ENCODE measurements at regions not wholly inside any gene's neighbourhood (a gene's known extent, or its start where the extent isn't known, plus 50 kb on each side); places are given as distances from the start of the nearest gene placed in this dataset.

DNA sequence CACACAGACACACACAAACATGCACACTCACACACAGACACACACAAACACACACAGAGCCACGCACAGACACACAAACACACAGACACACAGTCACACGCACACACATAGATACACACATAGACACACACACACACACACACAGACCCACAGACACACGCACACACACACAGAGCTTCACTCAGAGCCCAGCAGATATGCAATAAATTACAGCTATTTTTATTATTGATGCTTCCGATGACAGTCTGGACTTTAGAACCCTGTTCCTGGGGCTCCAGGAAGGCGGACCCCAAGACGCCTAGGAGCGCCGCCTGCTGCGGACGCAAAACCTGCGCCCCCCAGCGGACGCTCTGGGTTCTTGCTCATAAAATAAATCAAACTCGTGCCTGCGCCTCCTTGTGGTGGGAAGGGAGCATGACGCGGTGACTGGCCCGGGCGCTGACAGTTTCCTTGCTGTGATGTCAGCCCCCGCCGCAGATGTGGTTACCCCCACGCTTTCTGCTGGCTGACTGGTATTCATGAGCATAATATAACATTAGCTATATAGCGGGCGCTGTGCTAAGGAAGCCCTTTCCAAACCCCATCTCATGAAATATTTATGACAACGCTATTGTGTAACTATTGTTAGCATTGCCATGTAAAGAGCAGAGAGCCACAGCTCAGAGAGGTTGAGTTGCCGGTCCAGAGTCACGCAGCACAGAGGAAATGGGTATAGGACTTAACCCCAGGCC lies 64.4 kb upstream of the TM9SF2 start:
- Histone ChIP-seq H3K27ac (ENCODE audit: low read length) (no peak overlapping the region), H3K9me3 (ENCODE audit: control insufficient read depth, insufficient read depth, low read depth, low read length) (no peaks in the 10 kb centered on the region), H3K4me1 (ENCODE audit: control insufficient read depth, insufficient read depth, low read length) (peaks cover 5% of the 10 kb centered on the region; the same call in 1 of the 2 replicates), H3K27me3 (ENCODE audit: control insufficient read depth, insufficient read depth, low read length) (no peaks in the 10 kb centered on the region), H3K4me3 (ENCODE audit: low read depth in 2 of 2, low read length in 2 of 2) (no peak overlapping the region), H3K36me3 (ENCODE audit: control insufficient read depth, insufficient read depth, low read length) (no peaks in the 10 kb centered on the region)
- in situ Hi-C loops (cut with HindIII; ENCODE audit: low pct_unique_long_range_greater_than_20kb, low sequenced_read_pairs) (no loop called here), intact Hi-C loops (cut with micrococcal nuclease; ENCODE audit: unreplicated experiment) (loop anchor here (2.0 kb wide), 2 partner anchors 168 to 260 kb away; no protein-coding TSS in a partner anchor)
- peak; percentile 54 for ATAC-seq
- CTCF ChIA-PET, result interaction anchor here (0.6 to 1.2 kb wide), 3 partner anchors 12 to 743 kb away, joined by 3 to 7 read pairs (median 6); no protein-coding TSS in a partner anchor
- DNase-seq (ENCODE audit: low read depth, low spot score), result peak; percentile 48
- TF ChIP-seq, protein P1, sequence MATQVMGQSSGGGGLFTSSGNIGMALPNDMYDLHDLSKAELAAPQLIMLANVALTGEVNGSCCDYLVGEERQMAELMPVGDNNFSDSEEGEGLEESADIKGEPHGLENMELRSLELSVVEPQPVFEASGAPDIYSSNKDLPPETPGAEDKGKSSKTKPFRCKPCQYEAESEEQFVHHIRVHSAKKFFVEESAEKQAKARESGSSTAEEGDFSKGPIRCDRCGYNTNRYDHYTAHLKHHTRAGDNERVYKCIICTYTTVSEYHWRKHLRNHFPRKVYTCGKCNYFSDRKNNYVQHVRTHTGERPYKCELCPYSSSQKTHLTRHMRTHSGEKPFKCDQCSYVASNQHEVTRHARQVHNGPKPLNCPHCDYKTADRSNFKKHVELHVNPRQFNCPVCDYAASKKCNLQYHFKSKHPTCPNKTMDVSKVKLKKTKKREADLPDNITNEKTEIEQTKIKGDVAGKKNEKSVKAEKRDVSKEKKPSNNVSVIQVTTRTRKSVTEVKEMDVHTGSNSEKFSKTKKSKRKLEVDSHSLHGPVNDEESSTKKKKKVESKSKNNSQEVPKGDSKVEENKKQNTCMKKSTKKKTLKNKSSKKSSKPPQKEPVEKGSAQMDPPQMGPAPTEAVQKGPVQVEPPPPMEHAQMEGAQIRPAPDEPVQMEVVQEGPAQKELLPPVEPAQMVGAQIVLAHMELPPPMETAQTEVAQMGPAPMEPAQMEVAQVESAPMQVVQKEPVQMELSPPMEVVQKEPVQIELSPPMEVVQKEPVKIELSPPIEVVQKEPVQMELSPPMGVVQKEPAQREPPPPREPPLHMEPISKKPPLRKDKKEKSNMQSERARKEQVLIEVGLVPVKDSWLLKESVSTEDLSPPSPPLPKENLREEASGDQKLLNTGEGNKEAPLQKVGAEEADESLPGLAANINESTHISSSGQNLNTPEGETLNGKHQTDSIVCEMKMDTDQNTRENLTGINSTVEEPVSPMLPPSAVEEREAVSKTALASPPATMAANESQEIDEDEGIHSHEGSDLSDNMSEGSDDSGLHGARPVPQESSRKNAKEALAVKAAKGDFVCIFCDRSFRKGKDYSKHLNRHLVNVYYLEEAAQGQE (IDR thresholded peaks at IDR 0.05; ENCODE audit: insufficient read depth in 1 of 2, low read depth in 2 of 2, low read length in 1 of 2), result no peak
- TF ChIP-seq TCF7L2 (IDR thresholded peaks at IDR 0.05; ENCODE audit: low read depth, low read length) (no peak), POLR2AphosphoS5 (IDR thresholded peaks at IDR 0.05; ENCODE audit: low read depth, low read length) (no peak), SIN3A (IDR thresholded peaks at IDR 0.05; ENCODE audit: borderline replicate concordance, insufficient read depth, low read depth, low read length) (no peak), CTCF (IDR thresholded peaks at IDR 0.05) (peak; percentile 97)
- POLR2A ChIA-PET, result no interaction called here
- no TSS peak for BruUV-seq (replicated peaks)

DNA sequence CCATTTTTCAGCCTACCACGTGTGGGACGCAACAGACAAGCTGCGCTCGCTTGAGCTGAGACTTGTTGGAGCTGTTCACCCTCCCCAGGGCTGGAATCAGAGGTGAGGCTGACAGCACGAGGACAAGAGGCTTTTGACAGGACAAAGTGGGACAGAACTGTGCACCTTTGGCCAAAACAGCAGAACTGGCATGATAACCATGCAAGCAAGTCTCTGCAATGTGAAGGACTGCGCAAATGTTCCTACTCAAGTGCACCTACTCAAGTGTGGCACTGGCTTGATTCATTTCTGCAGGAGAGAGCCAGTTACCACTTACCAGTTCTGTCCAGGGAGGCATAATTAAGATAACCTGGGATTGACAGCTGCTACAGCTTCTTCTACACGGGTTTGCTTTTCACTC lies 62.2 kb upstream of the TM9SF2 start:
- no peaks in the 10 kb centered on the region for H3K4me1 ChIP-seq (ENCODE audit: control insufficient read depth, insufficient read depth, low read length)
- POLR2A ChIA-PET, result no interaction called here
- no peaks in the 10 kb centered on the region for H3K9me3 ChIP-seq (ENCODE audit: control insufficient read depth, insufficient read depth, low read depth, low read length)
- ATAC-seq (no peak), DNase-seq (ENCODE audit: low read depth, low spot score) (no peak)
- no peaks in the 10 kb centered on the region for H3K27me3 ChIP-seq (ENCODE audit: control insufficient read depth, insufficient read depth, low read length)
- H3K36me3 ChIP-seq (ENCODE audit: control insufficient read depth, insufficient read depth, low read length), result no peaks in the 10 kb centered on the region
- intact Hi-C loops (cut with micrococcal nuclease; ENCODE audit: unreplicated experiment) (no loop called here), in situ Hi-C loops (cut with HindIII; ENCODE audit: low pct_unique_long_range_greater_than_20kb, low sequenced_read_pairs) (no loop called here)
- H3K4me3 ChIP-seq (ENCODE audit: low read depth in 2 of 2, low read length in 2 of 2), result no peak overlapping the region
- TF ChIP-seq, protein P1 (IDR thresholded peaks at IDR 0.05; ENCODE audit: insufficient read depth in 1 of 2, low read depth in 2 of 2, low read length in 1 of 2), result no peak
- TF ChIP-seq POLR2AphosphoS5 (IDR thresholded peaks at IDR 0.05; ENCODE audit: low read depth, low read length) (no peak), CTCF (IDR thresholded peaks at IDR 0.05) (no peak), TCF7L2 (IDR thresholded peaks at IDR 0.05; ENCODE audit: low read depth, low read length) (no peak), SIN3A (IDR thresholded peaks at IDR 0.05; ENCODE audit: borderline replicate concordance, insufficient read depth, low read depth, low read length) (no peak)
- CTCF ChIA-PET, result interaction anchor here (0.6 kb wide), 1 partner anchor 262 kb away, joined by 3 read pairs; no protein-coding TSS in a partner anchor
- no TSS peak for BruUV-seq (replicated peaks)
- H3K27ac ChIP-seq (ENCODE audit: low read length), result no peak overlapping the region

Measured in Panc1 (cell line).